HCT116 (cell line): ENCODE measurements at regions not wholly inside any gene's neighbourhood (a gene's known extent, or its start where the extent isn't known, plus 50 kb on each side); places are given as distances from the start of the nearest gene placed in this dataset.

ENCODE experiments used
- ATAC-seq: fragments of 200-7000 bp; cut with Tn5 transposase; 2 replicates; pipeline ENCODE4 v1.9.1; 2020; ENCODE audit warnings: mild to moderate bottlenecking, moderate library complexity
- BruUV-seq: library from RNA; stranded (reverse); fragments of 400-500 nt; replicated peaks from 2 replicates; lab custom pipeline; 2021; lab: Mats Ljungman, UMichigan
- CTCF ChIA-PET: fragments of 300-600 bp; sonication (Branson Sonifier 250); formaldehyde crosslinking; loops from one replicate; lab custom pipeline; 2021; ENCODE audit warnings: antibody characterized with exemption; lab: Charles Lee
- POLR2A ChIA-PET: fragments of 300-600, 350-600 bp; sonication (Branson Sonifier 250); formaldehyde crosslinking; loops from one replicate; lab custom pipeline; 2021; ENCODE audit warnings: antibody characterized with exemption; lab: Charles Lee
- RAD21 ChIA-PET, 2 experiments: fragments of 300-600 bp; sonication (Branson Sonifier 250); formaldehyde crosslinking; loops; one replicate each; lab custom pipeline; 2023; ENCODE audit warnings: low total read pairs in 2 of 2; ENCODE audit not compliant: uncharacterized antibody in 2 of 2, unreplicated experiment in 2 of 2, low non-redundant PET in 1 of 2; lab: Charles Lee
- DNase-seq: peaks from one replicate; pipeline ENCODE4 v3.0.0-alpha.2; 2010; ENCODE audit warnings: low read depth, low spot score
- H2AFZ ChIP-seq: fragments of 200-600 bp; shearing (Covaris generic), sonication (generic); 2 replicates; pipeline ENCODE4 v1.6.1; 2017; ENCODE audit warnings: low read depth, mixed run types, mixed read lengths, antibody characterized with exemption, low read length; ENCODE audit not compliant: poor library complexity, severe bottlenecking
- H3K27ac ChIP-seq: 2 replicates; pipeline ENCODE4 v1.5.1; 2012; ENCODE audit warnings: low read depth, low read length
- H3K27me3 ChIP-seq: fragments of 200-600 bp; sonication (generic); 2 replicates; pipeline ENCODE4 v1.6.1; 2016; ENCODE audit warnings: mixed run types, low read length, mixed read lengths; ENCODE audit not compliant: insufficient read depth
- H3K36me3 ChIP-seq, 2 experiments: fragments of 200-500 bp in 1 of 2; fragments of 200-600 bp in 1 of 2; sonication (Bioruptor generic) in 1 of 2; sonication (generic) in 1 of 2; 2 replicates each; pipeline versions ENCODE4 v1.5.1 to v1.6.1; 2014 to 2016; ENCODE audit warnings: low read length in 2 of 2, inconsistent platforms in 1 of 2, mixed read lengths in 1 of 2, mixed run types in 1 of 2; ENCODE audit not compliant: insufficient read depth in 2 of 2, control insufficient read depth in 1 of 2
- H3K4me1 ChIP-seq, 2 experiments: fragments of 200-600 bp in 1 of 2; sonication (generic) in 1 of 2; 2 replicates each; pipeline versions ENCODE4 v1.5.1 to v1.6.1; 2012 to 2017; ENCODE audit warnings: low read length in 2 of 2, inconsistent platforms in 1 of 2, mild to moderate bottlenecking in 1 of 2, mixed read lengths in 1 of 2, mixed run types in 1 of 2, moderate library complexity in 1 of 2; ENCODE audit not compliant: insufficient read depth in 2 of 2, control insufficient read depth in 1 of 2
- H3K4me2 ChIP-seq: fragments of 200-600 bp; sonication (generic); 2 replicates; pipeline ENCODE4 v1.6.1; 2017; ENCODE audit warnings: mixed run types, low read length, mixed read lengths
- H3K4me3 ChIP-seq, 2 experiments: fragments of 200-600 bp in 1 of 2; sonication (generic) in 1 of 2; replicated peaks in 1 of 2; 2 replicates each; pipeline ENCODE4 v1.5.1; 2011 to 2016; ENCODE audit warnings: low read length in 2 of 2, control low read depth in 1 of 2, low read depth in 1 of 2, mild to moderate bottlenecking in 1 of 2, mixed read lengths in 1 of 2, mixed run types in 1 of 2
- H3K79me2 ChIP-seq: fragments of 200-600 bp; sonication (generic); 2 replicates; pipeline ENCODE4 v1.6.1; 2017; ENCODE audit warnings: mild to moderate bottlenecking, mixed run types, low read length, moderate library complexity, mixed read lengths; ENCODE audit not compliant: insufficient read depth
- H3K9ac ChIP-seq: fragments of 200-600 bp; sonication (generic); 2 replicates; pipeline ENCODE4 v1.6.1; 2016; ENCODE audit warnings: low read length, mixed read lengths
- H3K9me2 ChIP-seq: fragments of 200-600 bp; sonication (generic), shearing (Covaris generic); 2 replicates; pipeline ENCODE4 v1.6.1; 2017; ENCODE audit warnings: mixed run types, mild to moderate bottlenecking, moderate library complexity; ENCODE audit not compliant: insufficient read depth
- H3K9me3 ChIP-seq, 2 experiments: fragments of 200-500 bp in 1 of 2; fragments of 200-600 bp in 1 of 2; sonication (Bioruptor generic) in 1 of 2; sonication (generic) in 1 of 2; 2 replicates each; pipeline ENCODE4 v1.6.1; 2014 to 2017; ENCODE audit warnings: low read length in 2 of 2, mixed read lengths in 2 of 2, inconsistent platforms in 1 of 2, low read depth in 1 of 2, mild to moderate bottlenecking in 1 of 2, mixed run types in 1 of 2, moderate library complexity in 1 of 2; ENCODE audit not compliant: control insufficient read depth in 1 of 2, insufficient read depth in 1 of 2
- H4K20me1 ChIP-seq: fragments of 200-600 bp; sonication (generic), shearing (Covaris generic); 2 replicates; pipeline ENCODE4 v1.6.1; 2017; ENCODE audit warnings: mixed run types, mild to moderate bottlenecking, moderate library complexity; ENCODE audit not compliant: insufficient read depth
- EGR1 ChIP-seq: IDR thresholded peaks from 2 replicates; pipeline ENCODE4 v1.6.1; 2012; ENCODE audit warnings: low read depth
- EZH2phosphoT487 ChIP-seq: fragments of 200-600 bp; IDR thresholded peaks from 2 replicates; pipeline ENCODE4 v1.6.1; 2018; ENCODE audit warnings: antibody characterized with exemption, borderline replicate concordance
- FOSL1 ChIP-seq: IDR thresholded peaks from 2 replicates; pipeline ENCODE4 v1.6.1; 2012; ENCODE audit warnings: low read depth
- JUND ChIP-seq: IDR thresholded peaks from 2 replicates; pipeline ENCODE4 v1.6.1; 2012
- POLR2AphosphoS5 ChIP-seq: IDR thresholded peaks from 2 replicates; pipeline ENCODE4 v1.6.1; 2011; ENCODE audit warnings: mild to moderate bottlenecking, low read depth, low read length, moderate library complexity
- RAD21 ChIP-seq: IDR thresholded peaks from 2 replicates; pipeline ENCODE4 v1.6.1; 2012; ENCODE audit warnings: low read depth, mild to moderate bottlenecking
- REST ChIP-seq: IDR thresholded peaks from 2 replicates; pipeline ENCODE4 v1.6.1; 2012; ENCODE audit warnings: low read depth
- SP1 ChIP-seq: IDR thresholded peaks from 2 replicates; pipeline ENCODE4 v1.6.1; 2012; ENCODE audit warnings: low read depth
- SRF ChIP-seq: IDR thresholded peaks from 2 replicates; pipeline ENCODE4 v1.6.1; 2012; ENCODE audit warnings: low read depth
- YY1 ChIP-seq: IDR thresholded peaks from 2 replicates; pipeline ENCODE4 v1.6.1; 2011; ENCODE audit warnings: low read length, low read depth, moderate library complexity, mild to moderate bottlenecking; ENCODE audit not compliant: insufficient replicate concordance; ENCODE audit errors: extremely low read depth
- ZFX ChIP-seq: fragments of 450-650 bp; IDR thresholded peaks from 2 replicates; pipeline ENCODE4 v1.6.1; 2017
- intact Hi-C: fragments of 100-400 bp; cut with micrococcal nuclease; formaldehyde crosslinking; loops from 2 replicates; pipeline ENCODE4 v1.10.0; 2022
- TF ChIP-seq, protein P1 (sequence below): IDR thresholded peaks from 2 replicates; pipeline ENCODE4 v1.6.1; 2011; ENCODE audit warnings: mild to moderate bottlenecking, low read length, moderate library complexity; ENCODE audit not compliant: insufficient replicate concordance; ENCODE audit errors: extremely low read depth

DNA sequence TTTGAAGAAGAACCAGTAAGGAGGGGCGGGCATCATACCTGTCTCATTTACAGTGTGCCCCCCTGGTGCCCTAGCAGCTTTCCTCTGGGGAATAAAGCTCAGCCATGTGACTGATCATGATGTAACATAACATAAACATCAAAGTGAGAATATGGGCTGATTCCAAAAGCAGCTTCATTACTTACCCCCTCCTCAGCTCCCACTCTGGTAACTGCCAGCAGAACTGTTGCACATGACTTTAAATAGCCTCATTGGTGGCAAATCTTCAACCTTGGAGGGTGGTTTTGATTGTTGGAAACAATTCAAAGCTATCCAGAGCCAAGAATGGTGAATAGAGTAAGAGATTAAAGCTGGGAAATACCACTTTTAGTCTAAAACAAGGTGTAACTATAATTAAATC lies 384.6 kb downstream of the BUD13 start:
- intact Hi-C loops, result no loop called here
- BruUV-seq, result no TSS peak
- no peak overlapping the region for H3K4me3 ChIP-seq
- ATAC-seq, result no peak
- no peak for DNase-seq
- no peaks in the 10 kb centered on the region for H3K79me2 ChIP-seq
- no peaks in the 10 kb centered on the region for H4K20me1 ChIP-seq
- TF ChIP-seq FOSL1, result no peak
- TF ChIP-seq ZFX, result no peak
- TF ChIP-seq RAD21, result no peak
- no peak for TF ChIP-seq POLR2AphosphoS5
- TF ChIP-seq SRF, result no peak
- no peak for TF ChIP-seq REST
- TF ChIP-seq YY1, result no peak
- H2AFZ ChIP-seq, result no peak overlapping the region
- H3K27ac ChIP-seq, result no peak overlapping the region
- H3K36me3 ChIP-seq, result no peaks in the 10 kb centered on the region
- H3K27me3 ChIP-seq, result peaks cover 23% of the 10 kb centered on the region
- H3K4me1 ChIP-seq, result no peaks in the 10 kb centered on the region
- no peaks in the 10 kb centered on the region for H3K9me3 ChIP-seq
- no peak overlapping the region for H3K9ac ChIP-seq
- ChIA-PET CTCF (no interaction called here), RAD21 (no interaction called here), POLR2A (no interaction called here)
- no peak overlapping the region for H3K4me2 ChIP-seq
- H3K9me2 ChIP-seq, result no peaks in the 10 kb centered on the region

- ATAC-seq (no peak), DNase-seq (no peak)
- Histone ChIP-seq H3K27ac (no peak overlapping the region), H4K20me1 (no peaks in the 10 kb centered on the region), H3K9me3 (no peaks in the 10 kb centered on the region), H3K27me3 (peaks cover 23% of the 10 kb centered on the region), H3K36me3 (no peaks in the 10 kb centered on the region), H3K79me2 (no peaks in the 10 kb centered on the region), H3K4me2 (no peak overlapping the region), H2AFZ (no peak overlapping the region), H3K9ac (no peak overlapping the region), H3K4me3 (no peak overlapping the region), H3K9me2 (no peaks in the 10 kb centered on the region), H3K4me1 (no peaks in the 10 kb centered on the region)
- RAD21 ChIA-PET, result no interaction called here
- intact Hi-C loops, result no loop called here
- BruUV-seq, result no TSS peak
- POLR2A ChIA-PET, result no interaction called here
- CTCF ChIA-PET, result no interaction called here
- TF ChIP-seq POLR2AphosphoS5, result no peak
- TF ChIP-seq SP1, result no peak
- TF ChIP-seq REST, result no peak
- TF ChIP-seq JUND, result no peak
- no peak for TF ChIP-seq EGR1
- TF ChIP-seq, protein P1, sequence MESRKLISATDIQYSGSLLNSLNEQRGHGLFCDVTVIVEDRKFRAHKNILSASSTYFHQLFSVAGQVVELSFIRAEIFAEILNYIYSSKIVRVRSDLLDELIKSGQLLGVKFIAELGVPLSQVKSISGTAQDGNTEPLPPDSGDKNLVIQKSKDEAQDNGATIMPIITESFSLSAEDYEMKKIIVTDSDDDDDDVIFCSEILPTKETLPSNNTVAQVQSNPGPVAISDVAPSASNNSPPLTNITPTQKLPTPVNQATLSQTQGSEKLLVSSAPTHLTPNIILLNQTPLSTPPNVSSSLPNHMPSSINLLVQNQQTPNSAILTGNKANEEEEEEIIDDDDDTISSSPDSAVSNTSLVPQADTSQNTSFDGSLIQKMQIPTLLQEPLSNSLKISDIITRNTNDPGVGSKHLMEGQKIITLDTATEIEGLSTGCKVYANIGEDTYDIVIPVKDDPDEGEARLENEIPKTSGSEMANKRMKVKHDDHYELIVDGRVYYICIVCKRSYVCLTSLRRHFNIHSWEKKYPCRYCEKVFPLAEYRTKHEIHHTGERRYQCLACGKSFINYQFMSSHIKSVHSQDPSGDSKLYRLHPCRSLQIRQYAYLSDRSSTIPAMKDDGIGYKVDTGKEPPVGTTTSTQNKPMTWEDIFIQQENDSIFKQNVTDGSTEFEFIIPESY, result no peak
- no peak for TF ChIP-seq EZH2phosphoT487
Observed at GRCh38 chr11:116387641-116388040, 385.1 kb downstream of the BUD13 start.
